Calu3 (cell line): ENCODE measurements at regions not wholly inside any gene's neighbourhood (a gene's known extent, or its start where the extent isn't known, plus 50 kb on each side); places are given as distances from the start of the nearest gene placed in this dataset.

Experiments
- BruUV-seq: library from RNA; stranded (reverse); fragments of 400-500 nt; replicated peaks from 2 replicates; lab custom pipeline; 2021; lab: Mats Ljungman, UMichigan
- CTCF ChIA-PET: fragments of 300-600 bp; sonication (Branson Sonifier 250); formaldehyde crosslinking; loops from one replicate; lab custom pipeline; 2022; ENCODE audit warnings: antibody characterized with exemption; lab: Charles Lee
- DNase-seq: peaks from one replicate; pipeline ENCODE4 v3.0.0; 2022
- H3K27ac Mint-ChIP-seq: one replicate; pipeline ENCODE4 v1.8.0; 2022; ENCODE audit warnings: mixed read lengths; ENCODE audit not compliant: unreplicated experiment
- H3K27me3 Mint-ChIP-seq: one replicate; pipeline ENCODE4 v1.8.0; 2022; ENCODE audit warnings: mixed read lengths; ENCODE audit not compliant: unreplicated experiment
- H3K36me3 Mint-ChIP-seq: one replicate; pipeline ENCODE4 v1.8.0; 2022; ENCODE audit warnings: mild to moderate bottlenecking, moderate library complexity, mixed read lengths; ENCODE audit not compliant: insufficient read depth, unreplicated experiment
- H3K4me1 Mint-ChIP-seq: one replicate; pipeline ENCODE4 v1.8.0; 2022; ENCODE audit warnings: mild to moderate bottlenecking, low read depth, mixed read lengths; ENCODE audit not compliant: unreplicated experiment
- H3K4me3 Mint-ChIP-seq: one replicate; pipeline ENCODE4 v1.8.0; 2022; ENCODE audit warnings: mild to moderate bottlenecking, low read depth, moderate library complexity, mixed read lengths; ENCODE audit not compliant: unreplicated experiment
- H3K9me3 Mint-ChIP-seq: one replicate; pipeline ENCODE4 v1.8.0; 2022; ENCODE audit warnings: low read depth, mixed read lengths; ENCODE audit not compliant: unreplicated experiment
- intact Hi-C: fragments of 100-400 bp; cut with micrococcal nuclease; formaldehyde crosslinking; loops from one replicate; pipeline ENCODE4 v1.10.0; 2022; ENCODE audit not compliant: unreplicated experiment
- TF ChIP-seq, protein P1 (sequence below): fragments of 200-600 bp; IDR thresholded peaks from one replicate; pipeline ENCODE4 v1.8.0; 2022; ENCODE audit warnings: antibody characterized with exemption; ENCODE audit not compliant: unreplicated experiment

DNA sequence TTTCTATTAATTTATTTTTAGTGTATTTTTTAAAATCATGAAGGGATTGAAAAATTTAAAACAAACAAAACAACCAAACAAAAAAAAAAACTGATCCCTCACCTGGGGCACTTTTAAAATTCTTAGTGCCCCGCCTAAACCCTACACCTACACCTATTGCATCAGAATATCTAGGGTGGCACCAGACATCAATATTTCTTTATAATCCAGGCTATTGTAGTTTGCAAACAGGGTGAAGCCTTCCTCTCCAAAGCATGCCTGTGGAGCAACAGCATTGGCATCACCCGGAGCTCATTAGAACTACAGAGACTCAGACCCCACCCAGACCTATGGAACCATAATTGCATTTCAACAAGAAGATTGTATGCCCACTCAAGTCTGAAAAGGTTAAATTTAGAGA, 54.9 kb upstream of the ACP3 start:
- Mint-ChIP-seq H3K4me1 (peaks cover 22% of the 10 kb centered on the region), H3K9me3 (peaks cover 3% of the 10 kb centered on the region), H3K4me3 (no peak overlapping the region), H3K36me3 (no peaks in the 10 kb centered on the region), H3K27me3 (no peaks in the 10 kb centered on the region), H3K27ac (no peak overlapping the region)
- no peak for DNase-seq
- CTCF ChIA-PET, result interaction anchor here (0.8 to 1.4 kb wide), 3 partner anchors 80 to 82 kb away, joined by 3 to 4 read pairs (median 4); no protein-coding TSS in a partner anchor
- intact Hi-C loops, result no loop called here
- TF ChIP-seq, protein P1, sequence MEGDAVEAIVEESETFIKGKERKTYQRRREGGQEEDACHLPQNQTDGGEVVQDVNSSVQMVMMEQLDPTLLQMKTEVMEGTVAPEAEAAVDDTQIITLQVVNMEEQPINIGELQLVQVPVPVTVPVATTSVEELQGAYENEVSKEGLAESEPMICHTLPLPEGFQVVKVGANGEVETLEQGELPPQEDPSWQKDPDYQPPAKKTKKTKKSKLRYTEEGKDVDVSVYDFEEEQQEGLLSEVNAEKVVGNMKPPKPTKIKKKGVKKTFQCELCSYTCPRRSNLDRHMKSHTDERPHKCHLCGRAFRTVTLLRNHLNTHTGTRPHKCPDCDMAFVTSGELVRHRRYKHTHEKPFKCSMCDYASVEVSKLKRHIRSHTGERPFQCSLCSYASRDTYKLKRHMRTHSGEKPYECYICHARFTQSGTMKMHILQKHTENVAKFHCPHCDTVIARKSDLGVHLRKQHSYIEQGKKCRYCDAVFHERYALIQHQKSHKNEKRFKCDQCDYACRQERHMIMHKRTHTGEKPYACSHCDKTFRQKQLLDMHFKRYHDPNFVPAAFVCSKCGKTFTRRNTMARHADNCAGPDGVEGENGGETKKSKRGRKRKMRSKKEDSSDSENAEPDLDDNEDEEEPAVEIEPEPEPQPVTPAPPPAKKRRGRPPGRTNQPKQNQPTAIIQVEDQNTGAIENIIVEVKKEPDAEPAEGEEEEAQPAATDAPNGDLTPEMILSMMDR, result no peak
- BruUV-seq, result no TSS peak

DNA sequence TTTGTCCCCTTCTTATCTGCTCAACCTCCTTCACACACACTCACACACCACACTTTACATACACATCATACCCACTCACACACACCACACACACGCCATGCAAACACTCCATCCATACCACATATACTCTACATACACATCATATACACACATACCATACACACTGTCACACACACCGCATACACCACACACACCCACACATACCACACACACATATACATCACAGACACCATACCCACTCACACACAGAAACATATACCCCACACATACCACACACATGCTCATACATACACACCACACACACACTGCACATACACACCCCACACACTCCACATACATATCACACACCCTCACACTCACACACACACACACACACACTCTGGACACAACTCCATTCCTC, 54.3 kb upstream of the ACP3 start:
- Mint-ChIP-seq H3K27ac (no peak overlapping the region), H3K4me1 (peaks cover 20% of the 10 kb centered on the region), H3K27me3 (no peaks in the 10 kb centered on the region), H3K36me3 (no peaks in the 10 kb centered on the region), H3K9me3 (peaks cover 3% of the 10 kb centered on the region), H3K4me3 (no peak overlapping the region)
- intact Hi-C loops, result no loop called here
- no peak for DNase-seq
- CTCF ChIA-PET, result interaction anchor here (0.6 kb wide), 1 partner anchor 396 kb away, joined by 3 read pairs; the partner anchor contains the start of gene ACAD11
- no TSS peak for BruUV-seq
- TF ChIP-seq, protein P1, result no peak

DNA sequence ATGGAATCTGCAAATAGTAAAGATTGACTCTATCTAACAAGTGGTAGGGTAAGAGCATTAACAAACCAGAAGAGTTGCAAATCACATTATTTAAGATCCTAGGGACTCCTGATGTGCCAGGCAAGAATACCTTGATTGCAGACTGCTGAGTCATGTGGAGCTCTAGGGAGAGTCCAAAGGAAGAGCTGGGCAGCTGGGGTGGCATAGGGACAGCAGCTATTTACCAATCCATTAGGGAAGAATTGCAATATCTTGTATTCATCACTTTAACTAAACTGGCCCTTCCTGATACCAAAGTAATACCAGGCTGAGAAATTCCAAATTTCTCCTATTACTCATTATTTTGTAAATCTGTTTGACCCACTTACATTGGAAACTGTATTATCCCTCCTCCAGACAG, 52.2 kb upstream of the ACP3 start:
- BruUV-seq, result no TSS peak
- TF ChIP-seq, protein P1, result no peak
- Mint-ChIP-seq H3K36me3 (no peaks in the 10 kb centered on the region), H3K27ac (no peak overlapping the region), H3K27me3 (no peaks in the 10 kb centered on the region), H3K4me3 (no peak overlapping the region), H3K4me1 (peaks cover 20% of the 10 kb centered on the region), H3K9me3 (peaks cover 3% of the 10 kb centered on the region)
- DNase-seq, result no peak
- intact Hi-C loops, result no loop called here
- CTCF ChIA-PET, result interaction anchor here (1.2 kb wide), 1 partner anchor 9 kb away, joined by 3 read pairs; no protein-coding TSS in a partner anchor

DNA sequence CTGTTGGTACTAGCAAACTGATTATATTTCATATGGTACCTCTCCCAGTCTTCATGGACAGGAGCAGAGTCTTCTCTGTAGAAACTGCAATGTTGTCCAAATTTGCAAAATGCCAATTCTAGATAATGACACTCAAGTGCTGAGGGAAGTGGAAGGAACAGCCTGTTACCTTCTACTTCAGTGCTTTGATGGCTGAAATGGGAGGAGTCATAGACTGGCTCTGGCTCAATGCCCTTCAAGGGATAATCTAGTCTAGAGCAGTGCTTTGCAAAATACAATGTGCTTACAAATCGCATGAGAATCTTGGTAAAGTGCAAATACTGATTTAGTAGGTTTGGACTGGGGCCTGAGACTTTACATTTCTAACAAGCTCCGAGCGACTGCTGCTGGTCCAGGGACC, 51.7 kb upstream of the ACP3 start:
- Mint-ChIP-seq H3K36me3 (no peaks in the 10 kb centered on the region), H3K4me1 (peaks cover 20% of the 10 kb centered on the region), H3K4me3 (no peak overlapping the region), H3K9me3 (peaks cover 3% of the 10 kb centered on the region), H3K27ac (no peak overlapping the region), H3K27me3 (no peaks in the 10 kb centered on the region)
- intact Hi-C loops, result no loop called here
- BruUV-seq, result no TSS peak
- no peak for DNase-seq
- TF ChIP-seq, protein P1, result no peak
- CTCF ChIA-PET, result interaction anchor here (1.2 kb wide), 1 partner anchor 8 kb away, joined by 3 read pairs; no protein-coding TSS in a partner anchor
